Right lobe of liver (tissue), 6 donors: ENCODE measurements at regions not wholly inside any gene's neighbourhood (a gene's known extent, or its start where the extent isn't known, plus 50 kb on each side); places are given as distances from the start of the nearest gene placed in this dataset.

Experiments
- ATAC-seq, 4 donors: fragments of 200-7000 bp; cut with Tn5 transposase; one replicate each; pipeline ENCODE4 v1.9.1; 2020; ENCODE audit warnings: mild to moderate bottlenecking in 4 of 4, moderate library complexity in 4 of 4
- DNase-seq, 3 donors: peaks; one replicate each; pipeline ENCODE4 v3.0.0-alpha.2; 2020
- H3K27ac ChIP-seq, 3 donors: fragments of 200-600 bp; one replicate each; pipeline ENCODE4 v1.8.0; 2022
- H3K27me3 ChIP-seq, 2 donors: fragments of 200-600 bp; one replicate each; pipeline ENCODE4 v1.8.0; 2022
- H3K36me3 ChIP-seq, 4 donors: fragments of 200-600 bp; sonication (generic) in 1 of 4; one replicate each; pipeline versions ENCODE4 v1.5.1 to v1.8.0; 2017 to 2022; ENCODE audit warnings: control low read depth in 1 of 4
- H3K4me1 ChIP-seq, 4 donors: fragments of 200-600 bp; sonication (generic) in 1 of 4; one replicate each; pipeline versions ENCODE4 v1.5.1 to v1.8.0; 2017 to 2022; ENCODE audit warnings: control low read depth in 1 of 4
- H3K4me3 ChIP-seq, 3 donors: fragments of 200-600 bp; one replicate each; pipeline ENCODE4 v1.8.0; 2022
- H3K9me3 ChIP-seq, 4 donors: fragments of 200-600 bp; sonication (generic) in 1 of 4; one replicate each; pipeline versions ENCODE4 v1.5.1 to v1.8.0; 2017 to 2022; ENCODE audit warnings: control low read depth in 1 of 4
- CTCF ChIP-seq, 4 donors: fragments of 200-600 bp in 3 of 4; fragments of 450-650 bp in 1 of 4; IDR thresholded peaks; one replicate each; pipeline versions ENCODE4 v1.5.1 to v1.8.0; 2016 to 2022; ENCODE audit warnings: antibody characterized with exemption in 4 of 4, mild to moderate bottlenecking in 2 of 4
- POLR2A ChIP-seq: fragments of 450-650 bp; IDR thresholded peaks from one replicate; pipeline ENCODE4 v1.6.1; 2017; ENCODE audit warnings: antibody characterized with exemption, mild to moderate bottlenecking
- WGBS: methylation state at CpG from one replicate; pipeline ENCODE4 v1.1.6; 2018; ENCODE audit warnings: low coverage, low lambda C conversion rate; ENCODE audit not compliant: insufficient coverage; ENCODE audit errors: missing lambda C conversion rate; 5-methylcytosine and 5-hydroxymethylcytosine counted together
- intact Hi-C, 2 donors: fragments of 100-400 bp; cut with DNase I; formaldehyde crosslinking; loops; one replicate each; pipeline versions ENCODE4 v1.11.2 to v1.14.1; 2022
- donor health status: DM: no; HTN: yes; CAD: no.
- donor health status: DM: no; HTN: no; CAD: no.
- donor health status: DM: no; HTN: no; CAD: no.
- donor health status: DM: no; HTN: yes; CAD: no.
- donor health status: DM: no; HTN: yes; CAD: no.

- no peaks in the 10 kb centered on the region for H3K27me3 ChIP-seq
- TF ChIP-seq CTCF (IDR thresholded peaks at IDR 0.05) (no peak), POLR2A (no peak)
Measured at GRCh38 chr15:54990793-54991192, 205.9 kb downstream of the RSL24D1 start.

GRCh38 chr15:54987881-54988280 lies 208.9 kb downstream of the RSL24D1 start:
- no peaks in the 10 kb centered on the region for H3K9me3 ChIP-seq
- H3K4me3 ChIP-seq: no peak overlapping the region
- intact Hi-C loops: no loop called here

More at GRCh38 chr15:54990793-54991192, 205.9 kb downstream of the RSL24D1 start:
- Histone ChIP-seq H3K27ac (no peak overlapping the region), H3K36me3 (no peaks in the 10 kb centered on the region), H3K9me3 (no peaks in the 10 kb centered on the region), H3K4me3 (no peak overlapping the region), H3K4me1 (no peaks in the 10 kb centered on the region)
- no CpG with 5 or more reads among the region's 7 CpGs for WGBS
- ATAC-seq: no peak
- intact Hi-C loops: no loop called here
- DNase-seq: no peak

GRCh38 chr15:54979964-54980363 lies 216.8 kb downstream of the RSL24D1 start:
- Histone ChIP-seq H3K4me1 (no peaks in the 10 kb centered on the region), H3K27ac (no peak overlapping the region), H3K36me3 (no peaks in the 10 kb centered on the region), H3K27me3 (no peaks in the 10 kb centered on the region), H3K9me3 (no peaks in the 10 kb centered on the region), H3K4me3 (no peak overlapping the region)
- DNase-seq: no peak
- no peak for TF ChIP-seq POLR2A
- ATAC-seq: no peak
- 36% methylated on average over 4 of the region's 4 CpGs for WGBS
- intact Hi-C loops: no loop called here

More at GRCh38 chr15:54987881-54988280, 208.9 kb downstream of the RSL24D1 start:
- no peaks in the 10 kb centered on the region for H3K36me3 ChIP-seq
- no peaks in the 10 kb centered on the region for H3K4me1 ChIP-seq
- H3K27ac ChIP-seq: no peak overlapping the region
- TF ChIP-seq POLR2A (no peak), CTCF (IDR thresholded peaks at IDR 0.05) (no peak)
- no peaks in the 10 kb centered on the region for H3K27me3 ChIP-seq
- ATAC-seq (no peak), DNase-seq (no peak)
- 74% methylated on average over 3 of the region's 3 CpGs for WGBS

GRCh38 chr15:54962637-54963036 lies 234.1 kb downstream of the RSL24D1 start:
- Histone ChIP-seq H3K36me3 (no peaks in the 10 kb centered on the region), H3K27ac (no peak overlapping the region), H3K9me3 (no peaks in the 10 kb centered on the region), H3K4me3 (no peak overlapping the region), H3K27me3 (no peaks in the 10 kb centered on the region), H3K4me1 (no peaks in the 10 kb centered on the region)
- DNase-seq (no peak), ATAC-seq (no peak)
- TF ChIP-seq CTCF (IDR thresholded peaks at IDR 0.05) (no peak), POLR2A (no peak)
- intact Hi-C loops: no loop called here

GRCh38 chr15:54960266-54960665 lies 236.5 kb downstream of the RSL24D1 start:
- DNase-seq: no peak
- ATAC-seq: no peak
- no peaks in the 10 kb centered on the region for H3K4me1 ChIP-seq
- WGBS: 47% methylated on average over 2 of the region's 2 CpGs
- intact Hi-C loops: no loop called here
- no peaks in the 10 kb centered on the region for H3K27me3 ChIP-seq
- no peaks in the 10 kb centered on the region for H3K36me3 ChIP-seq
- no peaks in the 10 kb centered on the region for H3K9me3 ChIP-seq
- no peak overlapping the region for H3K4me3 ChIP-seq
- no peak for TF ChIP-seq CTCF (IDR thresholded peaks at IDR 0.05)
- no peak for TF ChIP-seq POLR2A
- H3K27ac ChIP-seq: no peak overlapping the region
